ENCODE measurements at regions not wholly inside any gene's neighbourhood (a gene's known extent, or its start where the extent isn't known, plus 50 kb on each side); places are given as distances from the start of the nearest gene placed in this dataset.

DNA sequence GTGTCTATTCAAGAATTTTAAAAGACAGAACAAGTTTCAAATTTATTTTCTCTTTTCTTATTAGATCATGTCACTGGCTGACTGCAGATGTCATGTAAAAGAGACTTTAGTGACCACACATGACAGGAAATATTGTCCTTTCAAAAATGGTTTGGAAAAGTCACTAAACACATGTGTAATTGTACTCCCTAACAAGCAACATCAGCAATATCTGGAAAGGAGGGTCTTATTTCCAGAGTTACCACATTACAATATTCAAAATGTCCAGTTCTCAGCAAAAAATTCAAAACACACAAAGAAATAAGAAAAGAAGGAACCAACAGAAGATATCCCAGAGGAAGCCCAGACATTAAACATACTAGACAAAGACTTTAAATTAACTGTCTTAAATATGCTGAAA lies 197.1 kb downstream of the EN1 start:
- TF ChIP-seq, protein P1, sequence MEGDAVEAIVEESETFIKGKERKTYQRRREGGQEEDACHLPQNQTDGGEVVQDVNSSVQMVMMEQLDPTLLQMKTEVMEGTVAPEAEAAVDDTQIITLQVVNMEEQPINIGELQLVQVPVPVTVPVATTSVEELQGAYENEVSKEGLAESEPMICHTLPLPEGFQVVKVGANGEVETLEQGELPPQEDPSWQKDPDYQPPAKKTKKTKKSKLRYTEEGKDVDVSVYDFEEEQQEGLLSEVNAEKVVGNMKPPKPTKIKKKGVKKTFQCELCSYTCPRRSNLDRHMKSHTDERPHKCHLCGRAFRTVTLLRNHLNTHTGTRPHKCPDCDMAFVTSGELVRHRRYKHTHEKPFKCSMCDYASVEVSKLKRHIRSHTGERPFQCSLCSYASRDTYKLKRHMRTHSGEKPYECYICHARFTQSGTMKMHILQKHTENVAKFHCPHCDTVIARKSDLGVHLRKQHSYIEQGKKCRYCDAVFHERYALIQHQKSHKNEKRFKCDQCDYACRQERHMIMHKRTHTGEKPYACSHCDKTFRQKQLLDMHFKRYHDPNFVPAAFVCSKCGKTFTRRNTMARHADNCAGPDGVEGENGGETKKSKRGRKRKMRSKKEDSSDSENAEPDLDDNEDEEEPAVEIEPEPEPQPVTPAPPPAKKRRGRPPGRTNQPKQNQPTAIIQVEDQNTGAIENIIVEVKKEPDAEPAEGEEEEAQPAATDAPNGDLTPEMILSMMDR (IDR thresholded peaks at IDR 0.05; ENCODE audit: low read depth, low read length, poor library complexity, severe bottlenecking): no peak
- TF ChIP-seq EZH2phosphoT487 (IDR thresholded peaks at IDR 0.05; ENCODE audit: borderline replicate concordance, low read length): no peak

Data from DOHH2 (cell line).